ENCODE measurements at regions not wholly inside any gene's neighbourhood (a gene's known extent, or its start where the extent isn't known, plus 50 kb on each side); places are given as distances from the start of the nearest gene placed in this dataset.

DNA sequence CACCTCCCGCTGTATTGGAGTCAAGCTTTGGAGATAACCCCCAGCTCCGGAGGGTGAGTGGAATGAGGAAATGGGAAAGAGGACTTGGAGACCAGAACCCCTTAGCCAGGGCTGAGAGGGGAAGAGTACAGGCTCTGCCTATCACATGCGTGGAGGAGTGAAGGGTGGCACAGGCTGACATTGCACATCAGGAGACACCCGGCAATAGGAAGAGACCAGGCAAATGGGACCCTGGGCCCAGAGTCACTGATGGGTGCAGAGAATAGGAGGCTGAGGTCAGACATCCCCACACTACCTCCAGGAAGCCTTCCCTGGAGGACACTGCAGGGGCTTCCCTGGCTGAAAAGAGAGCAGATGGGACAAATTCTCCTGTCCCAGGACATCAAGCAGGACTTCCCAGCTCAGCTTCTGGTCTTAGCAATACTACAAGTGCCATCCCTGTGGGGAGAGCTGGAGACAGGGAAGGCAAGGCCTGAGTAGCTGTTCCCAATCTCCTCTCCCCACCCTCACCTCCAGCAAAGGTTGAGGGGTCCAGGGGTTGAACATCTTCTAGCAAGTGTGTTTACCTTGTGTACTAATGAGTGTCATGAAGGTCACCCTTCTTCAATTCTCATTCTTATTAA is 160.7 kb downstream of the BUD13 start:
- Histone ChIP-seq H3K4me1 (ENCODE audit: control insufficient read depth, insufficient read depth, low read length) (no peaks in the 10 kb centered on the region), H3K27ac (ENCODE audit: low read length) (no peak overlapping the region), H3K36me3 (ENCODE audit: control insufficient read depth, insufficient read depth, low read length) (no peaks in the 10 kb centered on the region), H3K4me3 (ENCODE audit: low read depth in 2 of 2, low read length in 2 of 2) (no peak overlapping the region), H3K9me3 (ENCODE audit: control insufficient read depth, insufficient read depth, low read depth, low read length) (no peaks in the 10 kb centered on the region), H3K27me3 (ENCODE audit: control insufficient read depth, insufficient read depth, low read length) (peaks cover 15% of the 10 kb centered on the region)
- BruUV-seq (replicated peaks) = no TSS peak
- ATAC-seq (no peak), DNase-seq (ENCODE audit: low read depth, low spot score) (no peak)
- ChIA-PET POLR2A (no interaction called here), CTCF (no interaction called here)
- in situ Hi-C loops (cut with HindIII; ENCODE audit: low pct_unique_long_range_greater_than_20kb, low sequenced_read_pairs) = no loop called here
- TF ChIP-seq, protein P1, sequence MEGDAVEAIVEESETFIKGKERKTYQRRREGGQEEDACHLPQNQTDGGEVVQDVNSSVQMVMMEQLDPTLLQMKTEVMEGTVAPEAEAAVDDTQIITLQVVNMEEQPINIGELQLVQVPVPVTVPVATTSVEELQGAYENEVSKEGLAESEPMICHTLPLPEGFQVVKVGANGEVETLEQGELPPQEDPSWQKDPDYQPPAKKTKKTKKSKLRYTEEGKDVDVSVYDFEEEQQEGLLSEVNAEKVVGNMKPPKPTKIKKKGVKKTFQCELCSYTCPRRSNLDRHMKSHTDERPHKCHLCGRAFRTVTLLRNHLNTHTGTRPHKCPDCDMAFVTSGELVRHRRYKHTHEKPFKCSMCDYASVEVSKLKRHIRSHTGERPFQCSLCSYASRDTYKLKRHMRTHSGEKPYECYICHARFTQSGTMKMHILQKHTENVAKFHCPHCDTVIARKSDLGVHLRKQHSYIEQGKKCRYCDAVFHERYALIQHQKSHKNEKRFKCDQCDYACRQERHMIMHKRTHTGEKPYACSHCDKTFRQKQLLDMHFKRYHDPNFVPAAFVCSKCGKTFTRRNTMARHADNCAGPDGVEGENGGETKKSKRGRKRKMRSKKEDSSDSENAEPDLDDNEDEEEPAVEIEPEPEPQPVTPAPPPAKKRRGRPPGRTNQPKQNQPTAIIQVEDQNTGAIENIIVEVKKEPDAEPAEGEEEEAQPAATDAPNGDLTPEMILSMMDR (IDR thresholded peaks at IDR 0.05) = no peak
- no peak for TF ChIP-seq SIN3A (IDR thresholded peaks at IDR 0.05; ENCODE audit: borderline replicate concordance, insufficient read depth, low read depth, low read length)
- no peak for TF ChIP-seq TCF7L2 (IDR thresholded peaks at IDR 0.05; ENCODE audit: low read depth, low read length)
- no peak for TF ChIP-seq POLR2AphosphoS5 (IDR thresholded peaks at IDR 0.05; ENCODE audit: low read depth, low read length)
- TF ChIP-seq, protein P2, sequence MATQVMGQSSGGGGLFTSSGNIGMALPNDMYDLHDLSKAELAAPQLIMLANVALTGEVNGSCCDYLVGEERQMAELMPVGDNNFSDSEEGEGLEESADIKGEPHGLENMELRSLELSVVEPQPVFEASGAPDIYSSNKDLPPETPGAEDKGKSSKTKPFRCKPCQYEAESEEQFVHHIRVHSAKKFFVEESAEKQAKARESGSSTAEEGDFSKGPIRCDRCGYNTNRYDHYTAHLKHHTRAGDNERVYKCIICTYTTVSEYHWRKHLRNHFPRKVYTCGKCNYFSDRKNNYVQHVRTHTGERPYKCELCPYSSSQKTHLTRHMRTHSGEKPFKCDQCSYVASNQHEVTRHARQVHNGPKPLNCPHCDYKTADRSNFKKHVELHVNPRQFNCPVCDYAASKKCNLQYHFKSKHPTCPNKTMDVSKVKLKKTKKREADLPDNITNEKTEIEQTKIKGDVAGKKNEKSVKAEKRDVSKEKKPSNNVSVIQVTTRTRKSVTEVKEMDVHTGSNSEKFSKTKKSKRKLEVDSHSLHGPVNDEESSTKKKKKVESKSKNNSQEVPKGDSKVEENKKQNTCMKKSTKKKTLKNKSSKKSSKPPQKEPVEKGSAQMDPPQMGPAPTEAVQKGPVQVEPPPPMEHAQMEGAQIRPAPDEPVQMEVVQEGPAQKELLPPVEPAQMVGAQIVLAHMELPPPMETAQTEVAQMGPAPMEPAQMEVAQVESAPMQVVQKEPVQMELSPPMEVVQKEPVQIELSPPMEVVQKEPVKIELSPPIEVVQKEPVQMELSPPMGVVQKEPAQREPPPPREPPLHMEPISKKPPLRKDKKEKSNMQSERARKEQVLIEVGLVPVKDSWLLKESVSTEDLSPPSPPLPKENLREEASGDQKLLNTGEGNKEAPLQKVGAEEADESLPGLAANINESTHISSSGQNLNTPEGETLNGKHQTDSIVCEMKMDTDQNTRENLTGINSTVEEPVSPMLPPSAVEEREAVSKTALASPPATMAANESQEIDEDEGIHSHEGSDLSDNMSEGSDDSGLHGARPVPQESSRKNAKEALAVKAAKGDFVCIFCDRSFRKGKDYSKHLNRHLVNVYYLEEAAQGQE (IDR thresholded peaks at IDR 0.05; ENCODE audit: insufficient read depth in 1 of 2, low read depth in 2 of 2, low read length in 1 of 2) = no peak
- intact Hi-C loops (cut with micrococcal nuclease; ENCODE audit: unreplicated experiment) = no loop called here

GRCh38 chr11:116610190-116610589 is 162.6 kb downstream of the BUD13 start:
- no peak for TF ChIP-seq TCF7L2 (IDR thresholded peaks at IDR 0.05; ENCODE audit: low read depth, low read length)
- TF ChIP-seq, protein P1 (IDR thresholded peaks at IDR 0.05) = no peak
- no peak for TF ChIP-seq SIN3A (IDR thresholded peaks at IDR 0.05; ENCODE audit: borderline replicate concordance, insufficient read depth, low read depth, low read length)
- TF ChIP-seq POLR2AphosphoS5 (IDR thresholded peaks at IDR 0.05; ENCODE audit: low read depth, low read length) = no peak
- TF ChIP-seq, protein P2 (IDR thresholded peaks at IDR 0.05; ENCODE audit: insufficient read depth in 1 of 2, low read depth in 2 of 2, low read length in 1 of 2) = no peak
- in situ Hi-C loops (cut with HindIII; ENCODE audit: low pct_unique_long_range_greater_than_20kb, low sequenced_read_pairs) = no loop called here
- peaks cover 9% of the 10 kb centered on the region for H3K27me3 ChIP-seq (ENCODE audit: control insufficient read depth, insufficient read depth, low read length)
- no peak overlapping the region for H3K4me3 ChIP-seq (ENCODE audit: low read depth in 2 of 2, low read length in 2 of 2)
- no peaks in the 10 kb centered on the region for H3K9me3 ChIP-seq (ENCODE audit: control insufficient read depth, insufficient read depth, low read depth, low read length)
- no peaks in the 10 kb centered on the region for H3K36me3 ChIP-seq (ENCODE audit: control insufficient read depth, insufficient read depth, low read length)
- H3K4me1 ChIP-seq (ENCODE audit: control insufficient read depth, insufficient read depth, low read length) = no peaks in the 10 kb centered on the region
- DNase-seq (ENCODE audit: low read depth, low spot score) (no peak), ATAC-seq (no peak)
- ChIA-PET POLR2A (no interaction called here), CTCF (no interaction called here)
- intact Hi-C loops (cut with micrococcal nuclease; ENCODE audit: unreplicated experiment) = no loop called here
- BruUV-seq (replicated peaks) = no TSS peak
- H3K27ac ChIP-seq (ENCODE audit: low read length) = no peak overlapping the region
